GM18951 (cell line): ENCODE measurements at regions not wholly inside any gene's neighbourhood (a gene's known extent, or its start where the extent isn't known, plus 50 kb on each side); places are given as distances from the start of the nearest gene placed in this dataset.

Experiments used
- POLR2A ChIP-seq: IDR thresholded peaks from 4 replicates; pipeline ENCODE4 v1.6.1; 2011; ENCODE audit warnings: mild to moderate bottlenecking; ENCODE audit not compliant: insufficient read length, insufficient read depth; ENCODE audit errors: extremely low read depth
- in situ Hi-C: fragments of 300-500 bp; cut with MboI; formaldehyde crosslinking; loops from one replicate; pipeline ENCODE4 v1.12.0; 2022; ENCODE audit warnings: low sequenced_read_pairs, mixed read lengths, inconsistent platforms; ENCODE audit not compliant: unreplicated experiment

- in situ Hi-C loops, result no loop called here
- no peak for TF ChIP-seq POLR2A
Measured at GRCh38 chr1:193340331-193340730, 153.9 kb upstream of the B3GALT2 start.

GRCh38 chr1:193339401-193339800 lies 153.0 kb upstream of the B3GALT2 start:
- TF ChIP-seq POLR2A, result no peak
- in situ Hi-C loops, result no loop called here

- no peak for TF ChIP-seq POLR2A
- in situ Hi-C loops, result no loop called here
Measured at GRCh38 chr1:193338194-193338593, 151.8 kb upstream of the B3GALT2 start.

- in situ Hi-C loops, result no loop called here
- TF ChIP-seq POLR2A, result no peak
Measured at GRCh38 chr1:193335806-193336428, 149.5 kb upstream of the B3GALT2 start.

GRCh38 chr1:193333166-193333565 lies 146.8 kb upstream of the B3GALT2 start:
- in situ Hi-C loops, result no loop called here
- no peak for TF ChIP-seq POLR2A

GRCh38 chr1:193326296-193326695 lies 139.9 kb upstream of the B3GALT2 start:
- in situ Hi-C loops, result no loop called here
- no peak for TF ChIP-seq POLR2A

GRCh38 chr1:193325771-193326170 lies 139.4 kb upstream of the B3GALT2 start:
- TF ChIP-seq POLR2A, result no peak
- in situ Hi-C loops, result no loop called here

- in situ Hi-C loops, result no loop called here
- no peak for TF ChIP-seq POLR2A
Measured at GRCh38 chr1:193325042-193325441, 138.6 kb upstream of the B3GALT2 start.

GRCh38 chr1:193322211-193322610 lies 135.8 kb upstream of the B3GALT2 start:
- no peak for TF ChIP-seq POLR2A
- in situ Hi-C loops, result no loop called here

- in situ Hi-C loops, result no loop called here
- no peak for TF ChIP-seq POLR2A
Measured at GRCh38 chr1:193321242-193321840, 134.9 kb upstream of the B3GALT2 start.

GRCh38 chr1:193320270-193320669 lies 133.9 kb upstream of the B3GALT2 start:
- in situ Hi-C loops, result no loop called here
- TF ChIP-seq POLR2A, result no peak

- no peak for TF ChIP-seq POLR2A
- in situ Hi-C loops, result no loop called here
Measured at GRCh38 chr1:193318347-193318746, 131.9 kb upstream of the B3GALT2 start.

GRCh38 chr1:193313354-193314140 lies 127.1 kb upstream of the B3GALT2 start:
- TF ChIP-seq POLR2A, result no peak
- in situ Hi-C loops, result no loop called here

GRCh38 chr1:193312432-193312831 lies 126.0 kb upstream of the B3GALT2 start:
- in situ Hi-C loops, result no loop called here
- TF ChIP-seq POLR2A, result no peak

- in situ Hi-C loops, result no loop called here
- no peak for TF ChIP-seq POLR2A
Measured at GRCh38 chr1:193311226-193311948, 125.0 kb upstream of the B3GALT2 start.
